NCI-H748 (cell line): ENCODE measurements at regions not wholly inside any gene's neighbourhood (a gene's known extent, or its start where the extent isn't known, plus 50 kb on each side); places are given as distances from the start of the nearest gene placed in this dataset.
"Not testable (repeated sequence)": the region's sequence is repeated elsewhere in the genome, so short reads cannot be mapped to it uniquely, and the experiment has no call there.

Source experiments
- DNase-seq: peaks from one replicate; lab custom pipeline; 2025; ENCODE audit not compliant: unreplicated experiment; lab: John Stamatoyannopoulos, UW

- not testable (repeated sequence) for DNase-seq
These were observed 287.4 kb downstream of the UTRN start for GRCh38 chr6:144572541-144572940.

- DNase-seq = no peak
These were observed 289.7 kb downstream of the UTRN start for GRCh38 chr6:144574796-144575195.

GRCh38 chr6:144575327-144575726 is 290.2 kb downstream of the UTRN start:
- DNase-seq = no peak

- no peak for DNase-seq
These were observed 291.7 kb downstream of the UTRN start for GRCh38 chr6:144576871-144577270.

- DNase-seq = no peak
These were observed 293.5 kb downstream of the UTRN start for GRCh38 chr6:144578385-144579350.

GRCh38 chr6:144580039-144580438 is 294.9 kb downstream of the UTRN start:
- DNase-seq = no peak

GRCh38 chr6:144580771-144581170 is 295.6 kb downstream of the UTRN start:
- no peak for DNase-seq

- DNase-seq = peak; percentile 75
These were observed 296.8 kb downstream of the UTRN start for GRCh38 chr6:144581812-144582537.

- peak; percentile 79 for DNase-seq
These were observed 297.9 kb downstream of the UTRN start for GRCh38 chr6:144582939-144583613.

- peak; percentile 25 for DNase-seq
These were observed 298.4 kb downstream of the UTRN start for GRCh38 chr6:144583614-144583954.

- peak; percentile 71 for DNase-seq
These were observed 300.2 kb downstream of the UTRN start for GRCh38 chr6:144585217-144585814.

- DNase-seq = peak; percentile 43
These were observed 301.9 kb downstream of the UTRN start for GRCh38 chr6:144586986-144587385.

GRCh38 chr6:144588697-144589325 is 303.7 kb downstream of the UTRN start:
- DNase-seq = no peak

GRCh38 chr6:144590532-144590931 is 305.4 kb downstream of the UTRN start:
- no peak for DNase-seq

GRCh38 chr6:144593392-144593791 is 308.3 kb downstream of the UTRN start:
- no peak for DNase-seq

- no peak for DNase-seq
These were observed 309.4 kb downstream of the UTRN start for GRCh38 chr6:144594585-144594984.

- DNase-seq = no peak
These were observed 310.1 kb downstream of the UTRN start for GRCh38 chr6:144595266-144595665.

GRCh38 chr6:144597511-144597910 is 312.4 kb downstream of the UTRN start:
- no peak for DNase-seq

- no peak for DNase-seq
These were observed 314.5 kb downstream of the UTRN start for GRCh38 chr6:144599615-144600014.

- no peak for DNase-seq
These were observed 316.1 kb downstream of the UTRN start for GRCh38 chr6:144601221-144601620.
